NT2/D1 (cell line): ENCODE measurements at regions not wholly inside any gene's neighbourhood (a gene's known extent, or its start where the extent isn't known, plus 50 kb on each side); places are given as distances from the start of the nearest gene placed in this dataset.
A peak's percentile ranks its signal among the peaks of the same experiment; 100 is the strongest.
"Not testable (repeated sequence)": the region's sequence is repeated elsewhere in the genome, so short reads cannot be mapped to it uniquely, and the experiment has no call there.

Experiments
- DNase-seq: peaks from one replicate; pipeline ENCODE4 v3.0.0-alpha.2; 2011; ENCODE audit warnings: low read depth, low spot score
- H3K27me3 ChIP-seq: 2 replicates; pipeline ENCODE4 v1.6.0; 2011; ENCODE audit warnings: mild to moderate bottlenecking; ENCODE audit not compliant: insufficient read length, insufficient read depth
- H3K36me3 ChIP-seq: 2 replicates; pipeline ENCODE4 v1.6.1; 2011; ENCODE audit warnings: mild to moderate bottlenecking, low read length, mixed read lengths; ENCODE audit not compliant: insufficient read depth, insufficient read length
- H3K4me1 ChIP-seq: 2 replicates; pipeline ENCODE4 v1.5.1; 2011; ENCODE audit not compliant: insufficient read depth, insufficient read length
- H3K4me3 ChIP-seq: 2 replicates; pipeline ENCODE4 v1.5.1; 2011; ENCODE audit warnings: low read depth; ENCODE audit not compliant: insufficient read length
- H3K9ac ChIP-seq: 2 replicates; pipeline ENCODE4 v1.6.0; 2011; ENCODE audit warnings: low read depth; ENCODE audit not compliant: insufficient read length
- H3K9me3 ChIP-seq: 2 replicates; pipeline ENCODE4 v1.5.1; 2011; ENCODE audit warnings: mild to moderate bottlenecking, low read length; ENCODE audit not compliant: insufficient read depth
- SUZ12 ChIP-seq: IDR thresholded peaks from 2 replicates; pipeline ENCODE4 v1.6.1; 2011; ENCODE audit not compliant: insufficient read length, insufficient read depth; ENCODE audit errors: extremely low read depth
- YY1 ChIP-seq: IDR thresholded peaks from 2 replicates; pipeline ENCODE4 v1.6.1; 2011; ENCODE audit not compliant: insufficient read length, insufficient read depth
- ZNF274 ChIP-seq: IDR thresholded peaks from 2 replicates; pipeline ENCODE4 v1.6.1; 2011; ENCODE audit warnings: mild to moderate bottlenecking, low read depth, low read length

GRCh38 chr16:8047736-8048135 is 542.6 kb downstream of the TMEM114 start:
- no peak for DNase-seq
- peaks cover 5% of the 10 kb centered on the region; the same call in 1 of the 2 replicates for H3K9me3 ChIP-seq
- H3K4me1 ChIP-seq = no peaks in the 10 kb centered on the region
- no peak overlapping the region for H3K4me3 ChIP-seq
- no peaks in the 10 kb centered on the region for H3K36me3 ChIP-seq
- no peaks in the 10 kb centered on the region for H3K27me3 ChIP-seq
- H3K9ac ChIP-seq = no peak overlapping the region
- TF ChIP-seq YY1 (no peak), ZNF274 (no peak), SUZ12 (no peak)

DNA sequence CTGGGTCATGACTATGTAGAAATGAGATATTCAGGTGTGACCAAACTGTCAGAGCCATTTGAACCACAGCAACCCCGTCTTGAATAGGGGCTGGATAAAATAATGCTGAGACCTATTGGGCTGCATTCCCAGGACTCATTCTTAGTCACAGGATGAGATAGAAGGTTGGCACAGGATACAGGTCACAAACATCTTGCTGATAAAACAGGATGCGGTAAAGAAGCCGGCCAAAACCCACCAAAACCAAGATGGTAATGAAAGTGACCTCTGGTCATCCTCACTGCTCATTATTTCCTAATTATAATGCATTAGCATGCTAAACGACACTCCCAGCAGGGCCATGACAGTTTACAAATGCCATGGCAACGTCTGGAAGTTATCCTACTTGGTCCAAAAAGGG is 545.5 kb downstream of the TMEM114 start:
- DNase-seq = no peak
- Histone ChIP-seq H3K4me3 (no peak overlapping the region), H3K36me3 (no peaks in the 10 kb centered on the region), H3K9me3 (no peaks in the 10 kb centered on the region), H3K4me1 (no peaks in the 10 kb centered on the region), H3K27me3 (no peaks in the 10 kb centered on the region), H3K9ac (no peak overlapping the region)
- no peak for TF ChIP-seq SUZ12
- TF ChIP-seq ZNF274 = no peak
- TF ChIP-seq YY1 = no peak

DNA sequence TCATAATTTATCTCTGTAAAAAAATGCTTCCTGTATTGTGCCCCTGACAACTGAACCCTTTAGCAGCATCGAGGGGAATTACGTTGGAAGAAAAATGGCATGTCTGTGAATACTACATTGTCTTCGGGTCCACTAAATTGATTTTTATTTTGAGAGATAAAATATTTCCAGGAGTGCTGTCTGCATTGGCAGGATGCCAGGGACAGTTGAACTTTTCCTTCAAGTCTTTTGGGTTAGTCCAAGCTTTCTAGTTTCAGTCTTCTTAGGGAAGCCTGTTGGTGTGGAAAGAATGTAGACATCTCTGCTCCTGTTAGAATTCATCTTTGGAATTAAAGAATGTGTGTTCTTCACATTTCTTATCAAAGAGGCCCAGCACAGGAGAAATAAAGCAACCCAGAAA is 557.9 kb downstream of the TMEM114 start:
- TF ChIP-seq SUZ12 (no peak), YY1 (no peak), ZNF274 (no peak)
- no peak overlapping the region for H3K9ac ChIP-seq
- no peak overlapping the region for H3K4me3 ChIP-seq
- DNase-seq = no peak
- no peaks in the 10 kb centered on the region for H3K27me3 ChIP-seq
- no peaks in the 10 kb centered on the region for H3K4me1 ChIP-seq
- H3K36me3 ChIP-seq = no peaks in the 10 kb centered on the region
- H3K9me3 ChIP-seq = no peaks in the 10 kb centered on the region

DNA sequence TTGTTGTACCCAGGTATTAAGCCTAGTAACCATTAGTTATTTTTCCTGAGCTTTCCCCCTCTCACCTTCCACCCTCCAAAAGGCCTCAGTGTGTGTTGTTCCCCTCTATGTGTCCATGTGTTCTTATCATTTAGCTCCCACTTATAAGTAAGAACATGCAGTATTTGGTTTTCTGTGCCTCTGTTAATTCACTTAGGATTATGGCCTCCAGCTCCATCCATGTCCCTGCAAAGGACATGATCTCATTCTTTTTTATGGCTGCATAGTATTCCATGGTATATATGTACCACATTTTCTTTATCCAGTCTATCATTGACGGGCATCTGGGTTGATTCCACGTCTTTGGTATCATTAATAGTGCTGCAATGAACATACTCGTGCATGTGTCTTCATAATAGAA is 560.3 kb downstream of the TMEM114 start:
- H3K36me3 ChIP-seq, DNase-seq, H3K9me3 ChIP-seq, H3K9ac ChIP-seq, H3K4me1 ChIP-seq, H3K4me3 ChIP-seq, H3K27me3 ChIP-seq: not testable (repeated sequence)

- H3K4me3 ChIP-seq = no peak overlapping the region
- no peaks in the 10 kb centered on the region for H3K4me1 ChIP-seq
- H3K9ac ChIP-seq = no peak overlapping the region
- H3K9me3 ChIP-seq = no peaks in the 10 kb centered on the region
- TF ChIP-seq YY1 (no peak), SUZ12 (no peak), ZNF274 (no peak)
- peak; percentile 38 for DNase-seq
- no peaks in the 10 kb centered on the region for H3K27me3 ChIP-seq
- H3K36me3 ChIP-seq = no peaks in the 10 kb centered on the region
Measured at GRCh38 chr16:8026450-8026849, 563.9 kb downstream of the TMEM114 start.

GRCh38 chr16:8023326-8023725 is 567.0 kb downstream of the TMEM114 start:
- Histone ChIP-seq H3K4me1 (no peaks in the 10 kb centered on the region), H3K36me3 (no peaks in the 10 kb centered on the region), H3K27me3 (no peaks in the 10 kb centered on the region), H3K9me3 (no peaks in the 10 kb centered on the region), H3K9ac (no peak overlapping the region), H3K4me3 (no peak overlapping the region)
- DNase-seq = no peak
- TF ChIP-seq ZNF274 = no peak
- no peak for TF ChIP-seq SUZ12
- TF ChIP-seq YY1 = no peak

DNA sequence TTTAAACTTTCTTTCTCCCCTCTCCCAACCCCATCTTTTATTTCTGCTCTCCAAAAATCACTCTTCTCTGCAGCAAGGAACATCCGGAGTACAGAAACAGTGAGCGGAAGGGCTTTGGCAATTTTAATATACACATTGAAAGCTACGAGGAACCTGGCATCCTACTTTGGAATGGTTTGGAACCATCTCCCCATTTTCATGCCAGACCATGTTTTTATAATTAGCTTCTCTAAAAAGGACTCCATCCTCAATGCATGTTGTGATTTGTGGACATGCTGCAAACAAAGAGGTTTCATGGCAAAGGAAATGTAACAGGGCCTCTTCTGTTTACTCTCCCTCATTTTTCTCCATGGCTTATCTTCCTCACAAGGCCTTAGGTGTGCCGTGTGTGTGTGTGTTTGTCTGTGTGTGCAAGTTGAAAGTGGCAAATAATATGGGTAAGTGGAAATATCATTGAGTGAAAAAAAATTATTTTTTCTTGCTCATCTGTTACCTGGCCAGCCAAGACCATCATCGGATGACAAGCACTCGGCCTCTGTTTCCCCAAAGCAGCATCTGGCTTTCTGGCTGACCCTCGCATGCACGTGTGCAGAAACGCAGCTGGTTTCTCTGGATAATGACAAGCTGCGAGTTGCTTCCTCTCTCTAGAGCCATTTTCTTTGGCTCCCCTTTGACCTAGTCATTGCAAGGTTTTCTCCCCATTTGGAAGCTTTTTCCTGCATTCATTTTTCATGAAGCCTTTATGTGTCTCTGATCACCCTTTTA is 585.0 kb downstream of the TMEM114 start:
- H3K9ac ChIP-seq = no peak overlapping the region
- TF ChIP-seq YY1 (no peak), ZNF274 (no peak), SUZ12 (no peak)
- no peaks in the 10 kb centered on the region for H3K27me3 ChIP-seq
- no peaks in the 10 kb centered on the region for H3K9me3 ChIP-seq
- H3K4me3 ChIP-seq = no peak overlapping the region
- H3K36me3 ChIP-seq = no peaks in the 10 kb centered on the region
- DNase-seq = no peak
- no peaks in the 10 kb centered on the region for H3K4me1 ChIP-seq

- Histone ChIP-seq H3K9me3 (no peaks in the 10 kb centered on the region), H3K4me3 (no peak overlapping the region), H3K4me1 (no peaks in the 10 kb centered on the region), H3K36me3 (no peaks in the 10 kb centered on the region), H3K9ac (no peak overlapping the region), H3K27me3 (no peaks in the 10 kb centered on the region)
- DNase-seq = no peak
- no peak for TF ChIP-seq YY1
Measured at GRCh38 chr16:7998789-7999453, 591.4 kb downstream of the TMEM114 start.
